ENCODE measurements at regions not wholly inside any gene's neighbourhood (a gene's known extent, or its start where the extent isn't known, plus 50 kb on each side); places are given as distances from the start of the nearest gene placed in this dataset.
"Not testable (repeated sequence)": the region's sequence is repeated elsewhere in the genome, so short reads cannot be mapped to it uniquely, and the experiment has no call there.

GRCh38 chr10:130961506-130962239 lies 349.8 kb downstream of the TCERG1L start:
- no peak for DNase-seq

GRCh38 chr10:130962240-130963051 lies 349.1 kb downstream of the TCERG1L start:
- DNase-seq: no peak

GRCh38 chr10:130963052-130963393 lies 348.5 kb downstream of the TCERG1L start:
- no peak for DNase-seq

GRCh38 chr10:130963786-130964522 lies 347.6 kb downstream of the TCERG1L start:
- DNase-seq: no peak

GRCh38 chr10:130964771-130965170 lies 346.8 kb downstream of the TCERG1L start:
- no peak for DNase-seq

- DNase-seq: no peak
Measured at GRCh38 chr10:130967161-130967560, 344.4 kb downstream of the TCERG1L start.

- no peak for DNase-seq
Measured at GRCh38 chr10:130967784-130968183, 343.7 kb downstream of the TCERG1L start.

GRCh38 chr10:130968511-130968910 lies 343.0 kb downstream of the TCERG1L start:
- DNase-seq: no peak

- no peak for DNase-seq
Measured at GRCh38 chr10:130968964-130969363, 342.6 kb downstream of the TCERG1L start.

GRCh38 chr10:130969700-130970099 lies 341.8 kb downstream of the TCERG1L start:
- no peak for DNase-seq

- DNase-seq: no peak
Measured at GRCh38 chr10:130970341-130971122, 341.0 kb downstream of the TCERG1L start.

- DNase-seq: no peak
Measured at GRCh38 chr10:130971123-130971435, 340.4 kb downstream of the TCERG1L start.

- DNase-seq: no peak
Measured at GRCh38 chr10:130973127-130973839, 338.2 kb downstream of the TCERG1L start.

GRCh38 chr10:130974166-130974565 lies 337.4 kb downstream of the TCERG1L start:
- DNase-seq: no peak

GRCh38 chr10:130975351-130975750 lies 336.2 kb downstream of the TCERG1L start:
- not testable (repeated sequence) for DNase-seq

- DNase-seq: no peak
Measured at GRCh38 chr10:130982802-130983201, 328.7 kb downstream of the TCERG1L start.

- DNase-seq: no peak
Measured at GRCh38 chr10:130983749-130984148, 327.8 kb downstream of the TCERG1L start.

- DNase-seq: no peak
Measured at GRCh38 chr10:130984686-130985085, 326.8 kb downstream of the TCERG1L start.

GRCh38 chr10:130985158-130985753 lies 326.3 kb downstream of the TCERG1L start:
- no peak for DNase-seq

GRCh38 chr10:130986846-130987245 lies 324.7 kb downstream of the TCERG1L start:
- DNase-seq: no peak

- DNase-seq: no peak
Measured at GRCh38 chr10:130987401-130987800, 324.1 kb downstream of the TCERG1L start.

- no peak for DNase-seq
Measured at GRCh38 chr10:130989670-130990232, 321.8 kb downstream of the TCERG1L start.

Measured in activated CD8-positive, alpha-beta memory T cell treated with anti-CD3 and anti-CD28 coated beads, Interleukin-2, amount 50 U/mL, for 4 hours (primary cell).